CD4-positive, alpha-beta T cell treated with Interleukin-1 beta for 1 hour (primary cell): ENCODE measurements at regions not wholly inside any gene's neighbourhood (a gene's known extent, or its start where the extent isn't known, plus 50 kb on each side); places are given as distances from the start of the nearest gene placed in this dataset.

Source experiments
- DNase-seq, 2 donors: peaks; one replicate each; pipeline ENCODE4 v3.0.0-alpha.2; 2020 to 2022

DNA sequence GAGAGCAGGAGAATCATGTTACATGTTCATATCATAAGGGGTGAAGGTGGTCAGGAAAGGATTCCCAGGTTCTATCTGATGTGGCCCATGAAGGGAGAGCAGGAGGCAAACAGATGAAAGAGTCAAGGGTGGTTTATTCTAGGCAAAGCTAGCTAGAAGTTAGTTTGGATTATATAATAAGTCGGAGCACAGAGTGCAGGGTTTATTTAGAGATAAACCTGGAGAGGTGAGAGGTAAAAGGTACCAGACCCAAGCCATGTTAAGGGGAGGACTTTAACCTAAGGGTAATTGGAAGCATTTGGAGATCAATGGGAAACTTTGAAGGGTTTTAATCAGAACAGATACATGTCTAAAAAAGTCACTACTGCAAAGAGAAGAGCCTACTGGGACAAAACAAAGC lies 69.2 kb upstream of the LRATD1 start:
- DNase-seq = no peak

- no peak for DNase-seq
Observed at GRCh38 chr2:14565666-14566065, 66.9 kb upstream of the LRATD1 start.

DNA sequence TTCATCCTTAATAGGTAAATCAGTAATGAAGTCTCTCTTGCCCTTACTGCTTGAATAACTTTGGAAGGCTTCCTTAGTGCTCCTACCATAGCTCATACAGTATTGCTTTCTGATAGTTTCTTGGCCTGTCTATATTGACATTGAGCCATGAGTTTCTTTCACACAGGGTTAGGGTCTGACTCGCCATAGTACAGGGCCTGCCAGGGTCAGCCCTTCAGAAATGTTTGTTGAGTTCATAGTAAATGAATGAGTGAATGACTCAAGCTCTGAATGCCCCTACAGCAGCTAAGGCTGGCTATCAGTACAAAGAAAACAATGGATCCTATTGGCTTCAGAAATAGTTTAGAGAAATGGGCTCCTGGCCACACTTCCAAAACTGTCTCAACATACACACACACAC lies 65.0 kb upstream of the LRATD1 start:
- DNase-seq = no peak

GRCh38 chr2:14569294-14569693 lies 63.2 kb upstream of the LRATD1 start:
- no peak for DNase-seq

GRCh38 chr2:14572633-14573032 lies 59.9 kb upstream of the LRATD1 start:
- no peak for DNase-seq

DNA sequence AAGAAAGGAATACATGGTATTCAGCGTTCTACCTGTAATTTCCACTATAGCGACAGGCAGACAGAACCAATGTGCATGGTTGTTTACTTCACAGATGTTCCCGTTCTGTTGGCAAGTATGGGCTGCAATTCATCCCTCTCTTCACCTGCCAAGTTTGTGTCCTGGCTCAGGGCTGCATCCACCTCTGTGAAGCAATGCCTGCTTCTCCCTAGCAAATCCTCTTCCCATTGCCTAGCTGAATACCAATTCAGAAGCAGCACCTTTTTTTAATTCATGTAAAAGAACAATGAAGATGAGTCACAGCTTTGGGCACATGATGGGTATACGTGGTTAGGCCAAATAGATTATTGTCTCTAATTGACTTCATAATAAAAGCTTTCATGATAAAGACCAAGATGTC lies 54.7 kb upstream of the LRATD1 start:
- no peak for DNase-seq
